HG02981 (cell line): ENCODE measurements at regions not wholly inside any gene's neighbourhood (a gene's known extent, or its start where the extent isn't known, plus 50 kb on each side); places are given as distances from the start of the nearest gene placed in this dataset.
"Not testable (repeated sequence)": the region's sequence is repeated elsewhere in the genome, so short reads cannot be mapped to it uniquely, and the experiment has no call there.

Source experiments
- ATAC-seq: cut with Tn5 transposase; IDR thresholded peaks from one replicate; pipeline ENCODE4 v1.9.1; 2021; ENCODE audit warnings: mild to moderate bottlenecking, moderate library complexity; ENCODE audit not compliant: unreplicated experiment

GRCh38 chr10:109732254-109732965 lies 190.9 kb downstream of the XPNPEP1 start:
- no peak for ATAC-seq

DNA sequence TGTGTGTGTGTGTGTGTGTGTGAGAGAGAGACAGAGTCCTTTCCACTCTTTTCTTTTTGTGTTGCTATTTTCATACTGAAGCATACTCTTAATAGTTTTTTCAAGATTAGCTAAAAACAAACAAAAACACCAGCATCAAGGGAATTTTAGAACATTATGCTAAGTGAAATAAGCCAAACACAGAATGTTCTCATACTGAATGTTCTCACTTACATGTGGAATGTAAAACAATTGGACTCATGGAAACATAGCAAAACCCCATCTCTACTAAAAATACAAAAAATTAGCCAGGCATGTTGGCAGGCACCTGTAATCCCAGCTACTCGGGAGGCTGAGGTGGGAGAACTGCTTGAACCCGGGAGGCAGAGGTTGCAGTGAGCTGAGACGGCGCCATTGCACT lies 193.4 kb downstream of the XPNPEP1 start:
- ATAC-seq = not testable (repeated sequence)

DNA sequence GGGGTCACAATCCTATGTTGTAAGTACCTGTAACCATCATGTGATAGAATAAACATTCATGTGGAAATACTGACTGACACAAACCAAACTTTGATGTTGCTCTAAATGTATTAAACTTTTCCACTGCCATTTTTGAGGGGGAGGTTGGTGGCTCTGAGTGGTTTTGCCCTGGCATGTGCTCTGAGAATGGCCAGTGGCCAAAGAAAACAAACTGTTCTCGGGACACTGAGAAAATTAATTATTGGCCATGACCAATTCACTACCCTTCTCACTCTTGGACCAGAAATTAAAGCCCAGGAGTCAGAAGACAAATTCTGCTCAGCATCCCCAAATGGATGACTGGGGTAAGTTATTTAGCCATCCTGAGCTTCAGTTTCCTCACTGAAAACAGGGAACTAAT lies 195.9 kb downstream of the XPNPEP1 start:
- ATAC-seq = no peak

DNA sequence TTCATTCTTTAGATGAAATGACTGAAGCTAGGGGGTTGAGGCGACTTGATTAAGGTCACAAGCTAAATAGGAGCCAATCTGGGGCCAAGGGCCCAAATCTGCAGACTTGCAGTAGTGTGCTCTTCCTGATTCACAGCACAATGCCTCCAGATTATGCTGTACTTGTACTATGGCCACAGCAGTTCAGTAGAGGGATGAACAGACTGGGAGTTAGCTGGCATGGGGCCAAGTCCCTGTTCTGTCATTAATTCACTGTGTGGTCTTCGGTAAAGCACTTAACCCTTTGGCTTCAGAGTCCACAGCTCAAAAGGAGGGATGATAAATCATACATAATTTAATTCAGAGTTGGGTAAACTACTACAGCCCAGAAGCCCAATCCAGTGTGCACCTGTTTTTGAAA lies 196.8 kb downstream of the XPNPEP1 start:
- ATAC-seq = no peak

DNA sequence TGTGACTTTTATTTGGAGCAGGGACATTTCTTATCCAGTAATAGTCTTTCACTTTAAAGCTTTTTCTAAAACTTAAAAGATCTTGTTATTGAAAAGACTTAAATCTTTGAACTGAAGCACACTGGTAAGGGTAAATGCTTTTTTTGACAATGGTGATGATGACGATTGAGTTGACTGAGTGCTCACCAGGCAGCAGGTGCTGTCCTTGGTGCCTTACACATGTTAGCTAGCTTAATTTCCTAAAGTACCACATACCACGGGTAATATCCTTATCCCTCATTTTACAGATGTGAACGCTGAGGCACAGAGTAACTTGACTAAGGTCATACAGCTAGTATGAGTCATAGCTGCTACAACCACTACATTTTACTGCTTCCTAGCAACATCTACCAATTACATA lies 200.0 kb downstream of the XPNPEP1 start:
- no peak for ATAC-seq

- no peak for ATAC-seq
Measured at GRCh38 chr10:109721453-109722064, 201.8 kb downstream of the XPNPEP1 start.

DNA sequence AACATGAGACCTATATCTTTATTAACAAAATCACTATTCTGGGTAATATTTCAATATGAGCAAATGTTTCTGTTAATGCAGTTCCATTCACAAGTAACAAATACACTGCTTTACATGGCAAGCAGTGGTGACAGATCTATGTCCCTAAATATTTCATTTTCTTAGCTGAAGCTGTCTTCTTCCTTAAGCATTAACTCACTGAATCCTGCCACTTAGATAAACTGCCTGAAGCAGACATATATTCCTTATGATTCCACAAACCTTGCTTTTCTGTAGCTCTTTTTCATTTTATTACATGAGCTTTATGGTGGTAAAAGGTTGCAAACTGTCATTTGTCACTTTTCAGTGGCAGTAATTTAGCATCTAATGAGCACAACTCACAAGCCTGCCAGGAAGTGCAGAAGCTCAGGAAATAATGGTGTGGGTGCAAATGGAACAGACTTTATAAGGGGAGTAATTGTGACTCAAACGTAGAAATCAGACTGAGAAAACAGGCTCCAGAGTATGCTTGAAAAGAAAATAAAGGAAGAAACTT lies 217.2 kb downstream of the XPNPEP1 start:
- ATAC-seq = no peak

- no peak for ATAC-seq
Measured at GRCh38 chr10:109701633-109702215, 221.6 kb downstream of the XPNPEP1 start.

- ATAC-seq = no peak
Measured at GRCh38 chr10:109698882-109699664, 224.2 kb downstream of the XPNPEP1 start.

DNA sequence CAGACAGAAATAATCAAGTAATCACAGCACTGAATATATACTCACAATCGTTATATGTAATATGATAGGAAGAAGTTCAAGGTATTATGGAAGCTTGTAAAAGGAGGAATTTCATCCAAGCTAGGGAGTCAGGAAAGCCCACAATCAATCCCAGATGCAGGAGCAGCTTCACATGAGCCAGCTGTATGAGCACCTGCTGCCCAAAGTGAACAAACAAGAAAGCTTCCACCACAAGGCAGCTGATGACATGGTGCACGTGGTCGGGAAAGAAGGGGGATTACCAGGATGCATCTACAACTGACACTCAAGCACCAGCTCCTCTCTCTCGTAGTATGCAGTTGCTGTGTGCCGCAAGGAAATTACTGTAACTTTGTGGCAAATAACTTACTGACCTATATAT lies 225.2 kb downstream of the XPNPEP1 start:
- no peak for ATAC-seq

DNA sequence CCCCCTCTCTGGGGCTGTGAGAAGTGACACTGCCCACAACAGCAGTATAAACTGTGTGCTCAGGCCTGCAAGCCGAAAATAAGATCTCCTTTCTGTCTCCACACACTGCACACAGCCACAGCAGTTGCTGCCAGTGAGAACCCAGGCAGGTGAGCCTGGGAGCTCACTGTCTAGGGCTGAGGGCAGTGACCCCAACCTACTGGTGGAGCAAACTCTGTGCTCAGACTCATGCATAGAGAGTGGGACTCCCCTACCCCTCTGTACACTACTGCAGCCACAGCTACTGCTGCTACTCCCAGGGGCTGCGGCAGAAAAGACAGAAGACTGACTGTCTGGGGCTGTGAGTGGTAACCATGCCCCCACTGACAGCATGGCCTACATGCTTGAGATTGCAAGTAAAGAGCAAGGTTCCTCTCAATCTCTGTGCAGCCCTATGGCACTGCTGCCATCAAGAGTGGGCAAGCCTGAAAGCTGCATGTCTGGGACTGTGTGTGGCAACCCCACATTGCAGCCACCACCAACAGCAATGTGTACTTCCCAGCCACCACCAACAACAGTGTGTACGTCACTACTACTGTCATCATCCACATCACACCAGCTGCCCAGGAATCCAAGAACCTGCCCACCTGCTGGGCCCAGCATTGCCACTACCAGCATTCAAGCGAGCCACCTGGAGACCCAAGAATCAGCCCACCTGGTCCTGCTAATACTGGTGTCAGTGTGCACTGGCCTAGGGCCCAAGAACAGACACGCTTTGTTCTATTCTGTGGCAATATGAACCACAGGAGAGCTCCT lies 226.1 kb downstream of the XPNPEP1 start:
- ATAC-seq = no peak

- ATAC-seq = no peak
Measured at GRCh38 chr10:109696462-109696861, 226.8 kb downstream of the XPNPEP1 start.

DNA sequence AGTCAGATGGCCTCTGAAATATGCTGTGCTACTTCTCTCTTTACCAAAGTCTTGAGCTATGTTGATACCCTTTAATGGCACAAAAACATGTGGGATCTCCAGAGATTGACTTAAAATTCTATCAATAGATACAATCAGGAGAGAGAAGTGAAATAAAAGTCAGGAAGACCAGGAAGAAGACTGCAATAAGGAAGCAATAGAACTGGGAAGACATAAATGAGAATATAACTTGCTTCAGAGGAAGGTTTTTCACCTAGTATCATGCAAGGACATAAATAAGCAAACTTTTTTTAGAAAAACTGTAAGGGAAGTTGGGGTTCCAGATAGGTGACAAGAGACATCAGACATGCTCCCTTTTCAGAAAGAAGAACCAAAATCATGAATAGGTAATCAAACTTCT lies 227.3 kb downstream of the XPNPEP1 start:
- ATAC-seq = no peak

- ATAC-seq = no peak
Measured at GRCh38 chr10:109689785-109690184, 233.5 kb downstream of the XPNPEP1 start.

DNA sequence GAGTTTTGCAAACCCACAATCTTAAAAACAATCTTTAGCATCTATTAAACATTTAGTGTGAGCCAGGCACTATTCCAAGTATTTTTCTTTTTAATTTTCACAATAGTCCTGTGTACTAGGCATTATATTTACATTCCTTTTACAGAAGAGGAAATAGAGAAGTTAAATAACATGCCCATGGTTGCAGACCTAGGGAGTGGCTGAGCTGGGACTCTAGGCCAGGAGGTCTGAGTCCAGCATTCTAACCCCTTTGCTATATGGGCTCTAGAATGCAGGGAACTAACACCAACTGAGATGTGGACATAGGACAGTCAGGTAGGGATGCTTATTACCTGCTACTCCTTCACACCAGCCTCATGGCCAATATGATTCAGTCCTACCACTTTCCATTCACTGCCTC lies 243.8 kb downstream of the XPNPEP1 start:
- ATAC-seq = no peak

GRCh38 chr10:109678857-109679256 lies 244.5 kb downstream of the XPNPEP1 start:
- no peak for ATAC-seq

DNA sequence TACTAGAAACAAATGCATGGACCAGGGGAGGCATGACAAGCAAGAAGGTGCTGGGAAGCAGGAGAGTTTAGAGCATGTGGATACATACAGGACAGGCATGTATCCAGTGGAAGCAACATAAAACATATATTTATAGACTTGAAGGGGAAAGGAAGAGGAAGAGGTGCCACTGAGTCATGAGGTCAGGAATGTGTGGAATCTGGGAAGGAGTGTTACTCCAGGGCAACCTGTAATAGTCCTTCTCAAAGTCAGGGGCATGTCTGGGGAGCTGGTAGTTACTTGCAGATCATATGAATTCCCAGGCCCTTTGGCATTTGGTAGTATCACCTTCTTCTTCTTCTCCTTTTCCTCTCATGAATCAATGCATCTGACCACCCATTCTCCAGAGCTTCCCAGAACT lies 246.6 kb downstream of the XPNPEP1 start:
- ATAC-seq = no peak

GRCh38 chr10:109668703-109669102 lies 254.6 kb downstream of the XPNPEP1 start:
- ATAC-seq = no peak

- no peak for ATAC-seq
Measured at GRCh38 chr10:109668154-109668665, 255.1 kb downstream of the XPNPEP1 start.

GRCh38 chr10:109665321-109665720 lies 258.0 kb downstream of the XPNPEP1 start:
- ATAC-seq = no peak
